GM12878 (cell line): ENCODE measurements at regions not wholly inside any gene's neighbourhood (a gene's known extent, or its start where the extent isn't known, plus 50 kb on each side); places are given as distances from the start of the nearest gene placed in this dataset.

ENCODE experiments used
- ASH2L ChIP-seq: fragments of 300-600, 200-600 bp; sonication (generic); IDR thresholded peaks from 2 replicates; pipeline ENCODE4 v1.6.1; 2017; ENCODE audit warnings: low read depth, mild to moderate bottlenecking, borderline replicate concordance
- ATF3 ChIP-seq: IDR thresholded peaks from 2 replicates; pipeline ENCODE4 v1.6.1; 2011; ENCODE audit warnings: low read depth, mild to moderate bottlenecking, low read length, moderate library complexity, borderline replicate concordance; ENCODE audit errors: extremely low read depth
- CBX3 ChIP-seq: fragments of 200-600 bp; sonication (generic); IDR thresholded peaks from 2 replicates; pipeline ENCODE4 v1.6.1; 2016; ENCODE audit warnings: low read depth, borderline replicate concordance
- CHD2 ChIP-seq: IDR thresholded peaks from 2 replicates; pipeline ENCODE4 v1.6.1; 2011; ENCODE audit warnings: low read depth, low read length, improper control_type of control experiment, borderline replicate concordance
- CUX1 ChIP-seq: IDR thresholded peaks from 2 replicates; pipeline ENCODE4 v1.6.1; 2012; ENCODE audit warnings: improper control_type of control experiment, low read depth, low read length; ENCODE audit not compliant: insufficient replicate concordance
- E2F4 ChIP-seq: IDR thresholded peaks from 2 replicates; pipeline ENCODE4 v1.6.1; 2012; ENCODE audit warnings: low read depth, low read length, improper control_type of control experiment
- ELK1 ChIP-seq: IDR thresholded peaks from 2 replicates; pipeline ENCODE4 v1.6.1; 2012; ENCODE audit warnings: low read depth, low read length, improper control_type of control experiment
- KDM1A ChIP-seq: fragments of 200-600 bp; sonication (generic); IDR thresholded peaks from 2 replicates; pipeline ENCODE4 v1.6.1; 2016; ENCODE audit warnings: borderline replicate concordance
- NR2C2 ChIP-seq: IDR thresholded peaks from 2 replicates; pipeline ENCODE4 v1.6.1; 2011; ENCODE audit warnings: borderline replicate concordance, low read depth; ENCODE audit not compliant: control insufficient read depth, insufficient read length
- POLR2A ChIP-seq: IDR thresholded peaks from 2 replicates; pipeline ENCODE4 v1.6.1; 2011; ENCODE audit warnings: low read depth, mild to moderate bottlenecking, low read length
- POLR2AphosphoS2 ChIP-seq: IDR thresholded peaks from 2 replicates; pipeline ENCODE4 v1.6.1; 2011; ENCODE audit warnings: low read depth, mild to moderate bottlenecking, low read length, improper control_type of control experiment, moderate library complexity
- REST ChIP-seq: IDR thresholded peaks from 2 replicates; pipeline ENCODE4 v1.6.1; 2012; ENCODE audit warnings: mild to moderate bottlenecking, low read depth, low read length
- RFX5 ChIP-seq: IDR thresholded peaks from 2 replicates; pipeline ENCODE4 v1.6.1; 2011; ENCODE audit warnings: low read depth, low read length, improper control_type of control experiment
- RUNX3 ChIP-seq: IDR thresholded peaks from 2 replicates; pipeline ENCODE4 v1.6.1; 2012; ENCODE audit warnings: low read length, inconsistent platforms
- SIX5 ChIP-seq: IDR thresholded peaks from 2 replicates; pipeline ENCODE4 v1.6.1; 2011; ENCODE audit warnings: mild to moderate bottlenecking, low read depth, low read length, moderate library complexity; ENCODE audit not compliant: severe bottlenecking
- TAF1 ChIP-seq: IDR thresholded peaks from 2 replicates; pipeline ENCODE4 v1.6.1; 2011; ENCODE audit warnings: mild to moderate bottlenecking, low read depth, low read length, borderline replicate concordance
- TARDBP ChIP-seq: IDR thresholded peaks from 2 replicates; pipeline ENCODE4 v1.6.1; 2016; ENCODE audit warnings: borderline replicate concordance
- TBL1XR1 ChIP-seq: IDR thresholded peaks from 2 replicates; pipeline ENCODE4 v1.6.1; 2012; ENCODE audit warnings: low read depth, low read length, improper control_type of control experiment
- ZNF622 ChIP-seq: fragments of 450-650 bp; IDR thresholded peaks from 2 replicates; pipeline ENCODE4 v1.6.1; 2017; ENCODE audit warnings: mild to moderate bottlenecking, inconsistent platforms

GRCh38 chr14:106850913-106851825 is 1324.8 kb downstream of the TMEM121 start (continued):
- TF ChIP-seq ASH2L (no peak), CUX1 (no peak), ZNF622 (no peak), KDM1A (no peak), CBX3 (no peak), SIX5 (no peak), RUNX3 (peak; percentile 67), POLR2A (peak; percentile 65), NR2C2 (no peak), RFX5 (no peak), REST (0 out of 2 replicates have a peak, but pooled peaks have one; percentile 34), ELK1 (no peak), ATF3 (no peak), TARDBP (no peak), E2F4 (no peak), POLR2AphosphoS2 (no peak), TAF1 (no peak), CHD2 (no peak; the same call in 1 of the 2 replicates), TBL1XR1 (no peak)
